ENCODE measurements at regions not wholly inside any gene's neighbourhood (a gene's known extent, or its start where the extent isn't known, plus 50 kb on each side); places are given as distances from the start of the nearest gene placed in this dataset.

DNA sequence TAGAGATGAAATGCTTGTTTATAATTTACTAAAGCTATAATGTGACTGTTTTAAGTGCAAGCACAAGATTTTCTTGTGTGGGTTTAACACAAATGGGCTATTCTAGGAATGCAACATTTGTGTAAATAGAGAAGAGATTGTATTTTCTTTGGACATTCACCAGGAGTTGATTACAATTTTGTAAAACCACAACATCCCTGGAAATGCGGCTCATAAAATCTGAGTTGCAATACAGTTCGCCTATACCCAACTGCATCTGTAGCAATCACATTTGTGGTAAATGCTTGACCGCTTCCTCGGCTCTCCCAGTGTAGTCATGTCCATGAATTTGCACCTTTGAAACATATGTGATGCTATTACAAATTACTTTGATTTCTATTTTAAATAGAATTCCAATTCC, 348.7 kb upstream of the CDH20 start (continued):
- no peak for TF ChIP-seq POLR3G (IDR thresholded peaks at IDR 0.05; ENCODE audit: extremely low read depth, insufficient read length, insufficient replicate concordance)

GRCh38 chr18:60987963-60988362, 345.3 kb upstream of the CDH20 start:
- Histone ChIP-seq H3K9ac (ENCODE audit: insufficient read depth in 1 of 2, low read depth in 2 of 2, low read length in 2 of 2) (no peak overlapping the region), H3K4me1 (replicated peaks in 1 of 2; ENCODE audit: control insufficient read depth in 2 of 2, insufficient read depth in 2 of 2, low read length in 2 of 2) (no peaks in the 10 kb centered on the region), H3K27ac (ENCODE audit: extremely low read depth, low read depth, low read length) (no peak overlapping the region), H4K20me1 (replicated peaks; ENCODE audit: control insufficient read depth, insufficient read depth, low read length) (no peaks in the 10 kb centered on the region), H3K79me2 (ENCODE audit: control insufficient read depth, insufficient read depth, low read length) (no peaks in the 10 kb centered on the region), H3K27me3 (ENCODE audit: control insufficient read depth in 2 of 2, insufficient read depth in 2 of 2, low read length in 2 of 2) (no peaks in the 10 kb centered on the region), H3K4me2 (ENCODE audit: insufficient read depth, low read length) (no peak overlapping the region), H3K9me3 (replicated peaks; ENCODE audit: control insufficient read depth, insufficient read depth, low read depth, low read length) (no peaks in the 10 kb centered on the region), H3K4me3 (no peak overlapping the region), H2AFZ (ENCODE audit: low read depth, low read length) (no peak overlapping the region), H3K9me1 (ENCODE audit: control insufficient read depth, insufficient read depth, low read length) (no peaks in the 10 kb centered on the region), H3K36me3 (ENCODE audit: control insufficient read depth, insufficient read depth, low read length) (no peaks in the 10 kb centered on the region)
- ATAC-seq (no peak), DNase-seq (ENCODE audit: extremely low read depth in 1 of 4, low spot score in 3 of 4) (no peak), FAIRE-seq (no peak)
- 0% methylated on average over 1 of the region's 1 CpG for WGBS (ENCODE audit: insufficient coverage, low coverage, missing lambda C conversion rate)
- ChIA-PET CTCF (ENCODE audit: low intra/inter-chr PET ratio) (no interaction called here), POLR2A (no interaction called here)
- in situ Hi-C loops (cut with MboI): no loop called here
- BruUV-seq (replicated peaks): no TSS peak
- intact Hi-C loops (cut with micrococcal nuclease): no loop called here
- TF ChIP-seq ZNF224 (CRISPR knock-in tag; IDR thresholded peaks at IDR 0.05): no peak
- TF ChIP-seq NELFE (IDR thresholded peaks at IDR 0.05; ENCODE audit: insufficient read depth, insufficient read length): no peak
- TF ChIP-seq RBM34 (IDR thresholded peaks at IDR 0.05; ENCODE audit: borderline replicate concordance, insufficient read depth, low read length): no peak
- TF ChIP-seq CHD1 (IDR thresholded peaks at IDR 0.05; ENCODE audit: low read length): no peak
- TF ChIP-seq ZNF354B (CRISPR knock-in tag; IDR thresholded peaks at IDR 0.05): no peak
- no peak for TF ChIP-seq KDM2B (CRISPR knock-in tag; IDR thresholded peaks at IDR 0.05)
- TF ChIP-seq ATF6 (CRISPR knock-in tag; IDR thresholded peaks at IDR 0.05): no peak
- no peak for TF ChIP-seq HMGN3 (IDR thresholded peaks at IDR 0.05; ENCODE audit: borderline replicate concordance, extremely low read depth, insufficient read length, low read depth, low read length)
- no peak for TF ChIP-seq ZNF140 (CRISPR knock-in tag; IDR thresholded peaks at IDR 0.05)
- TF ChIP-seq SMARCE1 (IDR thresholded peaks at IDR 0.05): no peak
- no peak for TF ChIP-seq TGIF2 (CRISPR knock-in tag; IDR thresholded peaks at IDR 0.05)
- TF ChIP-seq ELK3 (CRISPR knock-in tag; IDR thresholded peaks at IDR 0.05): no peak
- no peak for TF ChIP-seq CEBPB (tag; IDR thresholded peaks at IDR 0.05)
- no peak for TF ChIP-seq POLR2G (IDR thresholded peaks at IDR 0.05; ENCODE audit: low read depth, low read length)
- TF ChIP-seq POU5F1 (IDR thresholded peaks at IDR 0.05; ENCODE audit: borderline replicate concordance, low read depth, low read length, partially characterized antibody): no peak
- no peak for TF ChIP-seq TAL1 (IDR thresholded peaks at IDR 0.05)
